Dendritic cell treated with granulocyte-macrophage colony-stimulating factor and Interleukin-4, amounts not matched to agents 40 ng/mL and 50 ng/mL, for 4 days (primary cell): ENCODE measurements at regions not wholly inside any gene's neighbourhood (a gene's known extent, or its start where the extent isn't known, plus 50 kb on each side); places are given as distances from the start of the nearest gene placed in this dataset.

ENCODE experiments used
- H3K27ac Mint-ChIP-seq: one replicate; pipeline ENCODE4 v1.8.0; 2022; ENCODE audit warnings: mild to moderate bottlenecking, mixed read lengths
- H3K27me3 Mint-ChIP-seq: one replicate; pipeline ENCODE4 v1.8.0; 2022; ENCODE audit warnings: mild to moderate bottlenecking, mixed read lengths
- H3K36me3 Mint-ChIP-seq: one replicate; pipeline ENCODE4 v1.8.0; 2022; ENCODE audit warnings: low read depth, mixed read lengths
- H3K4me1 Mint-ChIP-seq: one replicate; pipeline ENCODE4 v1.8.0; 2022; ENCODE audit warnings: low read depth, mixed read lengths
- H3K4me3 Mint-ChIP-seq: one replicate; pipeline ENCODE4 v1.8.0; 2022; ENCODE audit warnings: mild to moderate bottlenecking, moderate library complexity, mixed read lengths
- H3K9me3 Mint-ChIP-seq: one replicate; pipeline ENCODE4 v1.8.0; 2022; ENCODE audit warnings: mixed read lengths
- intact Hi-C: fragments of 100-400 bp; cut with micrococcal nuclease; formaldehyde crosslinking; loops from one replicate; pipeline ENCODE4 v1.15.0; 2022

DNA sequence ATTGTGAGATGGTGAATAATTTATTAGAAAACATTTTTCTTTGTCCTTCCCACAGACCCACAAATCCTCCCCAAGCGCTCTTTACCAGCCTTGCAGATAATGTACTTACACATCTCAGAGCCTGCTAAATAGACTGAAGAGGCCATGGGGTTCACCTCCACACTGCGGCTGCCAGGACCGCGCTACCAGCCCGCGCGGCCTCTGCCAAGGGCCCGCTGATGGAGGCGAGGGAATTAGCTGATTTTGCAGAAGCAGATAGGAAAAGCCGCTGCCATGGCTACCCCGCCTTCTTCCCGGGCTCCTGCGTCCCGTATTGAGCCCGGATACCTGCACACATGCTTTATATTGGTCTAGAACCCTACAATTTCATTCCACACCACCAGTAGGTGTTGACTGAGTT, 248.0 kb upstream of the FOXD3 start:
- Mint-ChIP-seq H3K27ac (no peak overlapping the region), H3K27me3 (peaks cover 46% of the 10 kb centered on the region), H3K9me3 (no peaks in the 10 kb centered on the region), H3K36me3 (no peaks in the 10 kb centered on the region), H3K4me3 (no peak overlapping the region), H3K4me1 (no peaks in the 10 kb centered on the region)
- intact Hi-C loops: no loop called here

DNA sequence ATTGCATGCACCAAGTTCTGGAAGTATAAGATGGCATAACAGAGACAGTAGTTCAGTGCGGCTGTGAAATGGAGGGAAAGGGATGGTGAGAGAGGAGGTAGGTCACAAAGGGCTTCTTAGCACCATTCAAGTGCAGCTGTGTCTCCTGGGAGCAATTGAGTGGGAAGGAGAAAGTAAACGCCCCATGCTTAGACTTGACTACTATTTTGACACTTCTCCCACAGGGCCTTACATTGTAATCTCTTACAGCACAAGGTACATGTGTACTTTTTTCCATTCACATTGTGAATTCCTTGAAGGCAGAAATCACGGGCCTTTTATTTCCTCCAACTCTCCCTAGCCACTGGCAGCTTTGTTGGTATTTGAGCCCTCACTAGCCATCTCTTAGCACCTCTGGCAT, 239.6 kb upstream of the FOXD3 start:
- H3K4me3 Mint-ChIP-seq: no peak overlapping the region
- no peaks in the 10 kb centered on the region for H3K9me3 Mint-ChIP-seq
- intact Hi-C loops: no loop called here
- H3K4me1 Mint-ChIP-seq: no peaks in the 10 kb centered on the region
- H3K36me3 Mint-ChIP-seq: no peaks in the 10 kb centered on the region
- peaks cover 6% of the 10 kb centered on the region for H3K27me3 Mint-ChIP-seq
- no peak overlapping the region for H3K27ac Mint-ChIP-seq

DNA sequence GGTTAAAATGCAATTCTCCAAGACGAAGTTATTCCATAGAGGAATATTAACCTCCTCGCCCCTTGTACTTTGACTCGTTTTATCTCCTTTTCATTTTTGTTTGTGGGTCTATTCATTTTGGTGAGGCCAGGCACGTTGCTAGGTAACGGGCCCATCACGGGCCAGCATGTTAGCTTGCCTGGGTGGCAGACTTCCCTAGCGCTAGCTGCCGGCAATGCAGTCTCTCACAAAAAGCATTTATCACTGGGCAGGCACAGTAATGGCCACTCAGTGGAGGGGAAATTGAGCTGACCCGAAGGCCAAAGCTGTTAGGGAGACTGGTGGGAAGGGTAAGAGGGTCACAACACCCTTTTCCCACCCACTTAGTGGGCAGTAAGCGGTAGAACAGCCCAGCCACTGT, 234.4 kb upstream of the FOXD3 start:
- no peak overlapping the region for H3K27ac Mint-ChIP-seq
- H3K4me3 Mint-ChIP-seq: no peak overlapping the region
- intact Hi-C loops: no loop called here
- H3K4me1 Mint-ChIP-seq: no peaks in the 10 kb centered on the region
- no peaks in the 10 kb centered on the region for H3K36me3 Mint-ChIP-seq
- no peaks in the 10 kb centered on the region for H3K9me3 Mint-ChIP-seq
- H3K27me3 Mint-ChIP-seq: peaks cover 8% of the 10 kb centered on the region

DNA sequence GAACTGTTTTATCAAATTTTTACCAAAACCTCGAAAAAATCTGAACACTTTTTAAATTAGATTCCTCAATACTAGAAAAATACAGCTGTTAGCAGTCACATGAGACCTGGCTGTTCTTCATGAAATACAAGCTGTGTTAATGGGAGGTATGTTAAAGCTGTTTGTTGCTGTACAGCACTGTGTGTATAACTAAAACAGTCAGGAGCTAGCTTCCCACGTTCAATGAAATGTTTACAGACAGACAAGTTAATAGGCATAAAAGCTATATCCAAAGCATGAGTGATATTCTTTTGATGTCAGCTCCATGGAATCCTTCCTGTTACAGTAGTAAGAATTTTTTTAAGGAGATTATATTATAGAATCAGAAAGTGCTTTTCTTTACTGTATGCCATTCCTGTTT, 223.2 kb upstream of the FOXD3 start:
- intact Hi-C loops: no loop called here
- no peak overlapping the region for H3K27ac Mint-ChIP-seq
- peaks cover 3% of the 10 kb centered on the region for H3K27me3 Mint-ChIP-seq
- no peaks in the 10 kb centered on the region for H3K4me1 Mint-ChIP-seq
- H3K36me3 Mint-ChIP-seq: no peaks in the 10 kb centered on the region
- no peaks in the 10 kb centered on the region for H3K9me3 Mint-ChIP-seq
- no peak overlapping the region for H3K4me3 Mint-ChIP-seq

DNA sequence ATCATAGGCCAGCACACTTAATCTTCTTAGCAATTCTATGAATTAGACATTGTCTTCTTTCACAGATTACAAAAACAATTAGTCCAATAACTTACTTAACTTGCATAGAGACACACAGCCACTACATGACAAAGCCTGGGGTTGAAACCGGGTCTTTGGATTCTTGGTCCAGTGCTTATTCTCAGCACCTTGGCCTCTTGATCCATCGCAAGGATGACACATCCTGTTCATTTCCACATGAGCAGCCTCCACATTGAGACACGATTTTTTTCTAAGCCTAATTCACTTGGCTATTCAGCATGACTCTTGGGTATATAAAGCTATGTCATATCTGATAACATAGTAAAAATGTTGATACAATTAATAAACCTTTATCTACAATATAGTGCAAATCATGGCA, 221.0 kb upstream of the FOXD3 start:
- no peak overlapping the region for H3K27ac Mint-ChIP-seq
- H3K4me3 Mint-ChIP-seq: no peak overlapping the region
- intact Hi-C loops: no loop called here
- H3K27me3 Mint-ChIP-seq: peaks cover 3% of the 10 kb centered on the region
- H3K9me3 Mint-ChIP-seq: no peaks in the 10 kb centered on the region
- no peaks in the 10 kb centered on the region for H3K36me3 Mint-ChIP-seq
- H3K4me1 Mint-ChIP-seq: no peaks in the 10 kb centered on the region

DNA sequence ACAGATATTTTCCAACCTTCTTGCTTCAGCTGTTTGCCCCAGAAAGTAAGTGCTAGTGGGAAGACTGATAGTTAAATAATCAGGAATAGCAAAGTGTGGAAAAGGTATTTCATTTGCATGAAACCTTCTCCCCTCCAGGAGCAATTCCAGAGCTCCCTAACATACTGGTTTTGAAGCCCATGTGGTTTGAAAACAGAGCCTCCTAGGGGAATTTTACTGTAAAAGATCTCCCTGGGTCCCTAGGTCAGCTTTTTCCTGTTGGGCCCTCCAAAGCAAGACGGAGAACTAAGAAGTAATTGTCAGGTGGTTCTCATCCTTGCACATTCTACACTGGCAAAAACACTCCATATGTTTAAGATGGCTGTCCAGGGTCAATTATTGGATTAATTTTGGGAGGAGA, 218.7 kb upstream of the FOXD3 start:
- Mint-ChIP-seq H3K27me3 (peaks cover 2% of the 10 kb centered on the region), H3K4me3 (no peak overlapping the region), H3K27ac (no peak overlapping the region), H3K9me3 (no peaks in the 10 kb centered on the region), H3K4me1 (no peaks in the 10 kb centered on the region), H3K36me3 (no peaks in the 10 kb centered on the region)
- intact Hi-C loops: no loop called here

DNA sequence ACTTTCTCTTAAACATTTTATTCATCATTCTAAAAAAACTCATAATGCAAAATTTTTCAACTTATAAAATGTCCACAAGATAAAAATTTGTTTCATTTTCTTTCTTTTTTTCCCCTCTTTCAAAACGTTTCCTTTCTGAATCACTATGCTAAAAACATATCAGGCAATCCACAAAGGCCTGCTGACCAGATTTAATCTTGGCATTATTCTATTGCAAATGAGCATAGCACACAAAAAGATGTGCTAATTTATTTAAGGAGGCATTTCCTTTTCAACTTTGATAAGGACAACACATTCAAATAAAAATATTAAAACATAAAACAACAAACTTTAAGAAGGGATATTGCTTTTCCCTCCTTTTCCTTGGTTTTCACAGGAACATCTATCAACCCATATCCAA, 215.3 kb upstream of the FOXD3 start:
- Mint-ChIP-seq H3K36me3 (no peaks in the 10 kb centered on the region), H3K4me1 (no peaks in the 10 kb centered on the region), H3K9me3 (no peaks in the 10 kb centered on the region), H3K27me3 (peaks cover 5% of the 10 kb centered on the region), H3K27ac (no peak overlapping the region), H3K4me3 (no peak overlapping the region)
- intact Hi-C loops: no loop called here

DNA sequence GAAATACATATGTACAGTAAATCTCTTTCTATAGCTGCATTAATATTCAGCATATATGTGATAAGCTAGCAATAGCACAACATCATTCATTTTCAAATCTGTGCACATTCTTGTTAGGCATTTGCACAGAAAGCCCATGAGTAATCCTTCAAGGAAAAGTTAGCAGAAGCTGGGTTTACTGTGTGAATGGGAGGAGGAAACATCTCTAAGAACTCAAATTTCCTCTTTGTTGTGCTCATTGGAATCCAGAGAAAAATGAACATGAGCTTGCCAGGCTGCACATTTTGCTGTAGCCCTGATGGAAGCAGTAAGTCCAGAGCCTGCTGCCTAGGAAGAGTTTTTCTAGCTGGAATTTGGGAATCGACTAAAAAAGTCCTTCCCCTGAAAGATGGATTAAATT, 214.2 kb upstream of the FOXD3 start:
- H3K9me3 Mint-ChIP-seq: no peaks in the 10 kb centered on the region
- intact Hi-C loops: no loop called here
- H3K27ac Mint-ChIP-seq: no peak overlapping the region
- no peaks in the 10 kb centered on the region for H3K36me3 Mint-ChIP-seq
- H3K27me3 Mint-ChIP-seq: peaks cover 4% of the 10 kb centered on the region
- H3K4me3 Mint-ChIP-seq: no peak overlapping the region
- no peaks in the 10 kb centered on the region for H3K4me1 Mint-ChIP-seq

DNA sequence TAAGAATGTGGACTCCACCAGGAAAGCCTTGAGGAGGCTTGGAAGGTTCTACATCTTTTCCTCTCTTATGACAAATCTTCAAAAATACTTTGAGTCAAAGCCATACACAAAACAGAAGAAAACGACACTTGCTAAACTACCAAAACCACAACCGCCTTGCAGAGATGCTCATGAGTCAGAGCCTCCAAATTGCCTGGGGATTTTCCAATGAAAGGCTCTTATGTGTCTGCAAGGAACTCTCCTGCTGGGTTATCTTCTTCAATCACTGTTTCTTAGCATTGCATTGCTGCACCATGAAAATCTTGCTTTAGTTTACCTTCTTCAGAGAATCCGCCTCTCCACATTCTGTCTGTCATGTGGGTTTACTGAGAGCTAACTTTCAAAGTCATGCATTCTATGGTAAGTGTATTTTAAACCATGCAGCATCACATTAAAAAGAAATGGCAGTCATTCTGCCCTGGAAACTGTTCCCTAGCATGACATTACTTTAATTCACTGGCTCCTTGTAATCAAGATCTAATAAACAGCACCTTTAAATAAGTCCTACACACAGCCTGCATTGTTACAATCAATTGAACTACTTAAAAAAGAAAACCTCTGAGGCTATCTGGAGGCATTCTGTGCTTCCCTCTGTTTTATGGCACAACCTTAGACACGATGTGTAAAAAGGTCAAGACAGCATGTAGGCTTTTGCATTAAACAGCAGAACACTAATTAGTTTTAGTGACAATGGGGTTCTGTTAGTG, 210.0 kb upstream of the FOXD3 start:
- Mint-ChIP-seq H3K9me3 (no peaks in the 10 kb centered on the region), H3K27ac (no peak overlapping the region), H3K4me1 (no peaks in the 10 kb centered on the region), H3K27me3 (peaks cover 4% of the 10 kb centered on the region), H3K4me3 (no peak overlapping the region), H3K36me3 (no peaks in the 10 kb centered on the region)
- intact Hi-C loops: no loop called here

DNA sequence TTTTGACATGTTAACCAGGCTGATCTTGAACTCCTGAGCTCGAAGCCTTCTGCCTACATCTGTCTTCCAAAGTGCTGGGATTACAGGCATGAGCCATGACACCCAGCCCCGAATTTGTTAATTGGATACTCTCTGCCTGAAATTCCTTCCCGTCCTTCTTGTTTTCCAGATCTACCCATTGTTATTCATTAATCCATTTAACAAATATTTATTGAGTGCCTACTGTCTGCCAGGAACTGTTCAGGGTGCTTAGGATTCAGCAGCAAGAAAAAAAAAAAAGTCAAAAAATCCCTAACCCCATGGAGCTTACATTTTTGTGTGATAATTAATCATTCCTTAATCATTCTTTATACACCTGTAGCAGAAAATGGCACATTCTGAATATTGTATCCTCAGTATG, 206.8 kb upstream of the FOXD3 start:
- no peak overlapping the region for H3K4me3 Mint-ChIP-seq
- H3K27me3 Mint-ChIP-seq: peaks cover under 1% of the 10 kb centered on the region
- H3K36me3 Mint-ChIP-seq: no peaks in the 10 kb centered on the region
- intact Hi-C loops: no loop called here
- no peaks in the 10 kb centered on the region for H3K9me3 Mint-ChIP-seq
- H3K27ac Mint-ChIP-seq: no peak overlapping the region
- H3K4me1 Mint-ChIP-seq: no peaks in the 10 kb centered on the region

DNA sequence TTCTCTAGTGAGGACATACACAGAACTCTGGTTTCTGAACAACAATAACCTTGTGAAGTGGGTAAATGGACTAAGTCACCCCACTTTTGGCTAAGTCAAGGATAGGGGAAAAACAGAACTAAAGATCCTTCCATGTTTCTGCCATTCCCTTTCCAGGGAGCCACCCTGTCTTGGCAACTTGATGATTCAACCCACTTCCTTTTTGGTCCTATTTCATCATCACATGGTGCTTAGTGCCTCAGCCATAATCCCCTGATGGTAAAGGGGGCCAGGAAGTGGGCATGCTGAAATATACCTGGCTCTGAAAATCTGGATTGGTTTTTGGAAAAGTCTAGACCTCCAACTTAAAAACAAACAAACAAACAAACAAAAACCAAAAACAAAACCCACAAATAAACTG, 206.4 kb upstream of the FOXD3 start:
- no peak overlapping the region for H3K4me3 Mint-ChIP-seq

DNA sequence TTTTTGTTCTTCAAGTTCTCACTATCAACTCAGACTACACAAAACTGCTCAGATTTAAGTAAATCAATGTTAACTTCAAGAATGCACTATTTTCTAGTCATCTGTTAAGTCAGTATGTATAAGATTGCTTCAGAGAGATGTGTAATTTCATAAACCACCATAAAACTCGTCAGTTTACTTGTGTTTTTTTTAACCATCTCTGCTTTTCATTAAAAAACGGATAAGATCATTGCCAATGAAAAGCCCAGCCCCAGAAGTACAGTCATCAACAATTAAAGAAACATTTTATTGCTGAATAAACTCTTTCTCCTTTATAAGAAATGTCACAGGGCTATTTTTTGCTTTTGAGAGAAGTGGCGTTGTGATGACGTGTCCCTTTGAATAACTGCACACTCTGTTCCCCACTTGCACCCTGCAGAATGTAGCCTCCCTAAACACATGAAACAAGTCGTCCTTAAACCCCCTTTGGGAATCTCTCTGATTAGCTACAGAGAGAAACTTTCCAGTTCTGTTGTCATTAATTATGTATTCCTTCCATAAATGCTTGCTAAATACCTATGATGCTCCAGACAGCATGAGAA, 202.7 kb upstream of the FOXD3 start:
- H3K36me3 Mint-ChIP-seq: no peaks in the 10 kb centered on the region
- peaks cover 8% of the 10 kb centered on the region for H3K4me1 Mint-ChIP-seq
- intact Hi-C loops: no loop called here
- H3K27me3 Mint-ChIP-seq: no peaks in the 10 kb centered on the region
- no peak overlapping the region for H3K4me3 Mint-ChIP-seq
- H3K27ac Mint-ChIP-seq: no peak overlapping the region
- no peaks in the 10 kb centered on the region for H3K9me3 Mint-ChIP-seq

More for the DNA sequence above, 206.4 kb upstream of the FOXD3 start:
- Mint-ChIP-seq H3K4me1 (no peaks in the 10 kb centered on the region), H3K9me3 (no peaks in the 10 kb centered on the region), H3K27ac (no peak overlapping the region), H3K36me3 (no peaks in the 10 kb centered on the region), H3K27me3 (no peaks in the 10 kb centered on the region)
- intact Hi-C loops: no loop called here

DNA sequence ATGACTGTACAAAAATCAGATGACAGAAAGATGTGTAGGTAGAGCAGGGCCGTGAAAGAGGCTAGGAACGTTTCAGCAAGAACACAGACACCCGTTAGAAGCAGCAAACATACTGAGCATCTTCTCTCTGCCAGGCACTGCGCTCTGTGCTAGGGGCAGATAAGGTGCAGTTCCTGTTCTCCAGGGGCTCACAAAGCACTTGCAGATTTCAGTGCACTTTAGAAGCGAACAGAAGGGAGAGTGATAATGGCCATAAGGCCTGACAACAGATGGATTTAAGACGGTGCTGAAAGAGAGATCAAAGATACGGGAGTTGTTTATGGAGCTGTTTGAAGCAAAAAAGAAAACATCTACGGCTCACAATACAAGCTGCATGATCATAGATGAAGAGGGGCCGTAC, 200.3 kb upstream of the FOXD3 start:
- Mint-ChIP-seq H3K27ac (no peak overlapping the region), H3K4me1 (peaks cover 8% of the 10 kb centered on the region), H3K36me3 (no peaks in the 10 kb centered on the region), H3K9me3 (no peaks in the 10 kb centered on the region), H3K4me3 (no peak overlapping the region), H3K27me3 (no peaks in the 10 kb centered on the region)
- intact Hi-C loops: no loop called here

DNA sequence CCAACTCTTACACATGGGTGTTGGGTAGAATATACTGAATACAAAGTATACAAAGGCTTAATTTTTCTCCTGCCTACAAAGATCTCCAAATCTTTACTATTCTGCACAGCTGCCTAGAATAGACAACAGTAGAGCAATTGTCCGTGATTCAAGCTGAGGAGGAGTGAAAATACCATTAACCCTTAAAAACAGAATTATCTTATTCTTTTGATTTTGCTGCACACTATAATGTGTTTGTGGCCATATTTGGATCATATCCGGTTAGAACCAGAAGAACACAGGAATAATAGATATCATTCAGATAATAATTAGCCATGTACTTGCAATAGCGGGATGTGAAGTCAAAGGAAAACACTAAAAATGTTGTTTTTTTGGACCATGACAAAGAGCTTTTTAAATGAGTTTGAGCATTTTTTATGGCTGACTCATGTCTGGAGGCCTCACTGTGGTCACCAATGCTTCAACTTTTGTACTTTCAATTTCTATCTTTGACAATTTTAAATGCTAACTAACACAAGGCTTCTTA, 197.6 kb upstream of the FOXD3 start:
- H3K27ac Mint-ChIP-seq: no peak overlapping the region
- H3K36me3 Mint-ChIP-seq: no peaks in the 10 kb centered on the region
- peaks cover 8% of the 10 kb centered on the region for H3K4me1 Mint-ChIP-seq
- intact Hi-C loops: no loop called here
- no peaks in the 10 kb centered on the region for H3K27me3 Mint-ChIP-seq
- H3K4me3 Mint-ChIP-seq: no peak overlapping the region
- H3K9me3 Mint-ChIP-seq: no peaks in the 10 kb centered on the region

DNA sequence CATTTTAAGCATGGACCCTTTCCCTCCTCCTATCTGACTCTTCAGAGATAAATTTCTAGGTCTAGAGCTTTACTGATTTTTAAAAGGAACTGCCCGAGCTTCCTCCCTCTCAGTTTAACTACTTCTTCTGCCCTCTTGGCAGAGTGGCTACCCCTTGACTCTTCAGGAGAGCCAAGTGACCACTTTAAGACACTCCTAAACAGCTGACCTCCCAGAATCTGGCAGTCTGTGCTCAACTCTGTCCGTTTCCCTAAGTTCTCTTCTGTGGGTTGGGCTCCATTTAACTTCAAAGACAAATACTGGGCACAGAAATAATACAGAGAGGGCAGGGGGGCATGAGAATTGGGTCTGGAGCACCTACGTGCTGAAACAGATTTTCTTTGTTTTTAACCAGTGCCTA, 196.3 kb upstream of the FOXD3 start:
- H3K27me3 Mint-ChIP-seq: peaks cover 1% of the 10 kb centered on the region
- H3K36me3 Mint-ChIP-seq: no peaks in the 10 kb centered on the region
- intact Hi-C loops: no loop called here
- no peaks in the 10 kb centered on the region for H3K9me3 Mint-ChIP-seq
- H3K4me1 Mint-ChIP-seq: peaks cover 8% of the 10 kb centered on the region
- H3K4me3 Mint-ChIP-seq: no peak overlapping the region
- no peak overlapping the region for H3K27ac Mint-ChIP-seq
